AG04449 (cell line): ENCODE measurements at regions not wholly inside any gene's neighbourhood (a gene's known extent, or its start where the extent isn't known, plus 50 kb on each side); places are given as distances from the start of the nearest gene placed in this dataset.

Experiments
- CTCF ChIA-PET: fragments of 350-600 bp; formaldehyde crosslinking; extraction: SDS; loops from one replicate; lab custom pipeline; 2021; ENCODE audit warnings: antibody characterized with exemption; lab: Yijun Ruan, JAX
- POLR2A ChIA-PET: fragments of 400-600, 350-600 bp; formaldehyde crosslinking; extraction: SDS; loops from one replicate; lab custom pipeline; 2020; ENCODE audit warnings: antibody characterized with exemption, inconsistent platforms; lab: Yijun Ruan, JAX
- DNase-seq: peaks from one replicate; pipeline ENCODE4 v3.0.0-alpha.2; 2010; ENCODE audit warnings: low read depth, low spot score
- H3K4me3 ChIP-seq: 2 replicates; pipeline ENCODE4 v1.5.1; 2011; ENCODE audit warnings: low read depth, mild to moderate bottlenecking, control low read depth, low read length
- CTCF ChIP-seq: IDR thresholded peaks from one replicate; pipeline ENCODE4 v1.5.1; 2011; ENCODE audit warnings: mild to moderate bottlenecking, moderate library complexity, low read length, control low read depth, inconsistent platforms; ENCODE audit not compliant: insufficient read depth; ENCODE audit errors: missing control alignments

- no peak for DNase-seq
- no peak for TF ChIP-seq CTCF
- H3K4me3 ChIP-seq: no peak overlapping the region
- CTCF ChIA-PET: no interaction called here
- POLR2A ChIA-PET: no interaction called here
Observed at GRCh38 chr6:27065183-27065582, 182.3 kb upstream of the PRSS16 start.

- ChIA-PET CTCF (interaction anchor here (1.3 kb wide), 1 partner anchor 13 kb away, joined by 7 read pairs; no protein-coding TSS in a partner anchor), POLR2A (no interaction called here)
- DNase-seq: no peak
- TF ChIP-seq CTCF: no peak
- H3K4me3 ChIP-seq: no peak overlapping the region
Observed at GRCh38 chr6:27066381-27066780, 181.1 kb upstream of the PRSS16 start.

GRCh38 chr6:27066802-27067201 lies 180.7 kb upstream of the PRSS16 start:
- CTCF ChIA-PET: interaction anchor here (1.3 kb wide), 1 partner anchor 12 kb away, joined by 7 read pairs; no protein-coding TSS in a partner anchor
- POLR2A ChIA-PET: no interaction called here
- no peak overlapping the region for H3K4me3 ChIP-seq
- no peak for TF ChIP-seq CTCF
- no peak for DNase-seq

- H3K4me3 ChIP-seq: no peak overlapping the region
- no peak for DNase-seq
- no peak for TF ChIP-seq CTCF
- POLR2A ChIA-PET: no interaction called here
- CTCF ChIA-PET: interaction anchor here (2.3 kb wide), 1 partner anchor 466 kb away, joined by 10 read pairs; no protein-coding TSS in a partner anchor
Observed at GRCh38 chr6:27073441-27073840, 174.1 kb upstream of the PRSS16 start.

GRCh38 chr6:27076116-27076515 lies 171.4 kb upstream of the PRSS16 start:
- no peak for TF ChIP-seq CTCF
- ChIA-PET CTCF (interaction anchor here (1.0 to 2.3 kb wide), 2 partner anchors 13 to 468 kb away, joined by 5 to 6 read pairs; no protein-coding TSS in a partner anchor), POLR2A (no interaction called here)
- no peak overlapping the region for H3K4me3 ChIP-seq
- DNase-seq: no peak

GRCh38 chr6:27078734-27079357 lies 168.7 kb upstream of the PRSS16 start:
- H3K4me3 ChIP-seq: peak overlapping the region; percentile 38
- POLR2A ChIA-PET: no interaction called here
- CTCF ChIA-PET: interaction anchor here (1.0 to 5.1 kb wide), 18 partner anchors 9 to 737 kb away, joined by 3 to 64 read pairs (median 4); no protein-coding TSS in a partner anchor
- TF ChIP-seq CTCF: peak; percentile 56
- DNase-seq: peak; percentile 21
